IPS-15b (cell line): ENCODE measurements at regions not wholly inside any gene's neighbourhood (a gene's known extent, or its start where the extent isn't known, plus 50 kb on each side); places are given as distances from the start of the nearest gene placed in this dataset.

Experiments used
- H3K27me3 ChIP-seq: one replicate; pipeline ENCODE4 v1.6.1; 2013; ENCODE audit warnings: low read length; ENCODE audit not compliant: control insufficient read depth, insufficient read depth
- H3K36me3 ChIP-seq: one replicate; pipeline ENCODE4 v1.6.1; 2013; ENCODE audit warnings: low read length; ENCODE audit not compliant: control insufficient read depth, insufficient read depth
- H3K4me1 ChIP-seq: one replicate; pipeline ENCODE4 v1.6.1; 2013; ENCODE audit warnings: mild to moderate bottlenecking, low read length; ENCODE audit not compliant: control insufficient read depth, insufficient read depth
- H3K4me3 ChIP-seq: one replicate; pipeline ENCODE4 v1.5.1; 2013; ENCODE audit warnings: low read depth, low read length
- H3K9ac ChIP-seq: one replicate; pipeline ENCODE4 v1.6.1; 2013; ENCODE audit warnings: low read depth, mild to moderate bottlenecking, low read length
- H3K9me3 ChIP-seq: one replicate; pipeline ENCODE4 v1.6.1; 2013; ENCODE audit warnings: mild to moderate bottlenecking, low read length; ENCODE audit not compliant: control insufficient read depth, insufficient read depth

- H3K9ac ChIP-seq, result no peak overlapping the region
- no peaks in the 10 kb centered on the region for H3K36me3 ChIP-seq
- H3K27me3 ChIP-seq, result no peaks in the 10 kb centered on the region
- no peaks in the 10 kb centered on the region for H3K4me1 ChIP-seq
- no peaks in the 10 kb centered on the region for H3K9me3 ChIP-seq
- H3K4me3 ChIP-seq, result no peak overlapping the region
Measured at GRCh38 chr4:19842471-19842870, 409.2 kb upstream of the SLIT2 start.

- no peak overlapping the region for H3K9ac ChIP-seq
- no peaks in the 10 kb centered on the region for H3K9me3 ChIP-seq
- no peaks in the 10 kb centered on the region for H3K36me3 ChIP-seq
- H3K27me3 ChIP-seq, result no peaks in the 10 kb centered on the region
- H3K4me3 ChIP-seq, result no peak overlapping the region
- no peaks in the 10 kb centered on the region for H3K4me1 ChIP-seq
Measured at GRCh38 chr4:19838858-19839257, 412.8 kb upstream of the SLIT2 start.

GRCh38 chr4:19835429-19835828 lies 416.3 kb upstream of the SLIT2 start:
- H3K4me1 ChIP-seq, result no peaks in the 10 kb centered on the region
- no peaks in the 10 kb centered on the region for H3K9me3 ChIP-seq
- H3K9ac ChIP-seq, result no peak overlapping the region
- no peak overlapping the region for H3K4me3 ChIP-seq
- no peaks in the 10 kb centered on the region for H3K27me3 ChIP-seq
- H3K36me3 ChIP-seq, result no peaks in the 10 kb centered on the region

DNA sequence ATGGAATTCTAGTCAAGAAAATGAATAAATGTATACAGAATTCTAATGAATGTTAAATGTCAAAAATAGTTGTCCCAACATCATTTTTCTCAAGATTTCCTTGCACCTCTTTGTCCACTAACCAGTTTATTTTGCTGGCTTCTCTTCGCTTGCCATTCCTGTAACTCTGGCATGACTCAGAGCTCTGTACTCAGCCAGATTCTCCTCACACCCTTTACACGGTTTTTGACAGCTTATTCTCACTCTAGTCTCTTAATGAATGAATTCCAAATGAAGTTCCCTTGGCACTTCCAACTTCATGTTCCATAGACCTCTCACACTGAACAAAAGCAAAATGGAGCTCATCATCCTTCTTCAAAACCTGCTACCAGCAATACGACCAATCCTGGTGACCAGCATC lies 419.3 kb upstream of the SLIT2 start:
- no peaks in the 10 kb centered on the region for H3K4me1 ChIP-seq
- no peak overlapping the region for H3K4me3 ChIP-seq
- H3K36me3 ChIP-seq, result no peaks in the 10 kb centered on the region
- H3K9ac ChIP-seq, result no peak overlapping the region
- H3K27me3 ChIP-seq, result no peaks in the 10 kb centered on the region
- H3K9me3 ChIP-seq, result no peaks in the 10 kb centered on the region

DNA sequence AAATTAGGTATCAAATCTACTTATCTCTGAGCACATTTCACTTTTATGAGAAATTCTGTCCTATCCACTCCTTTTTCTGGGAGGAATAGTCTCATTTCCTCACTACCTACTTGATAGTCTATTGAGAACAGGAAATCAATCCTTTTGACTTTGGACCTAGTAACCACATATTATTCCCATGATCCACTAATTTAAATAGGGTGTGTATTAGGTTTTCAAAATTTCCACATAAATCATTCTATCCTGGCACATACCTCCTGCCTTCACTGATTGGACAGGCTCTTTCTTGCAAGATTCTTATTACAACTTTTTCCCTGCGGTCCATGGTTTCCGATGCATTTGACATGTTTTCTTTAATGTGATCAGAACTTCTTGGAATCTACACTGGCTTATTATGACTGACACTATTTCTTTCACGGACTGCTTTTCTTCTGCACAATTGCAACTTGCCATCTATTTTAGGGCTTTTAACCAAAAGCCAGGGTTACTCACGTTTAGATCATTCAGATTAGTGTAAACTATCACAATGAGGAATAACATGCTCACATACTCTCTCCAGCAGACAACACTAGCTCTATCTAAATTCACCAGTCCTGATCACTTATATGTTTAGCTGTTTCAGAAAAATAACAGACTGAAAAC lies 419.9 kb upstream of the SLIT2 start:
- Histone ChIP-seq H3K36me3 (no peaks in the 10 kb centered on the region), H3K4me3 (no peak overlapping the region), H3K4me1 (no peaks in the 10 kb centered on the region), H3K27me3 (no peaks in the 10 kb centered on the region), H3K9ac (no peak overlapping the region), H3K9me3 (no peaks in the 10 kb centered on the region)

DNA sequence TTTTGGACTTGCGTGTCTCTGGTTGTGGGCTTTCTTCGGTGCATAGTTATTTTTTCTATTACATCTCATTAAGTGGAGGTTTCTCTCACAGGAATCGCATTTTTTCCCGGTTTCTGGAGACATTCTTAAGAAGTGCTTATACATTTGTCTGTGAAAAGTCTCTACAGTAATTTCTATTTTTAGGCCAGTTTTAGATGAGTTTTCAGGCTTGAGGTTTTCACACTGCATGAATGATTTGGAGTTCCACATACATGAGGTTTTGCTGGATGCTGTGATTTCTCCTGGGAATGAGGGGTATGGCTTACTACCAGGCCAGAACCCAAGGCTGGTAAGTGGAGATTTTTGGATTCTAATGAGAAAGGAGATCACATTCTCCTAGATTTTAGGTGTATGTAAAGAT lies 422.6 kb upstream of the SLIT2 start:
- no peak overlapping the region for H3K9ac ChIP-seq
- no peaks in the 10 kb centered on the region for H3K9me3 ChIP-seq
- H3K36me3 ChIP-seq, result no peaks in the 10 kb centered on the region
- no peaks in the 10 kb centered on the region for H3K4me1 ChIP-seq
- H3K4me3 ChIP-seq, result no peak overlapping the region
- H3K27me3 ChIP-seq, result no peaks in the 10 kb centered on the region

GRCh38 chr4:19823781-19824180 lies 427.9 kb upstream of the SLIT2 start:
- no peak overlapping the region for H3K4me3 ChIP-seq
- H3K9me3 ChIP-seq, result no peaks in the 10 kb centered on the region
- H3K36me3 ChIP-seq, result no peaks in the 10 kb centered on the region
- H3K4me1 ChIP-seq, result no peaks in the 10 kb centered on the region
- no peak overlapping the region for H3K9ac ChIP-seq
- H3K27me3 ChIP-seq, result no peaks in the 10 kb centered on the region

GRCh38 chr4:19819737-19820136 lies 432.0 kb upstream of the SLIT2 start:
- Histone ChIP-seq H3K4me1 (no peaks in the 10 kb centered on the region), H3K9me3 (no peaks in the 10 kb centered on the region), H3K36me3 (no peaks in the 10 kb centered on the region), H3K9ac (no peak overlapping the region), H3K4me3 (no peak overlapping the region), H3K27me3 (no peaks in the 10 kb centered on the region)

GRCh38 chr4:19809989-19810388 lies 441.7 kb upstream of the SLIT2 start:
- no peak overlapping the region for H3K4me3 ChIP-seq
- no peaks in the 10 kb centered on the region for H3K27me3 ChIP-seq
- no peaks in the 10 kb centered on the region for H3K9me3 ChIP-seq
- H3K36me3 ChIP-seq, result no peaks in the 10 kb centered on the region
- H3K9ac ChIP-seq, result no peak overlapping the region
- H3K4me1 ChIP-seq, result no peaks in the 10 kb centered on the region

DNA sequence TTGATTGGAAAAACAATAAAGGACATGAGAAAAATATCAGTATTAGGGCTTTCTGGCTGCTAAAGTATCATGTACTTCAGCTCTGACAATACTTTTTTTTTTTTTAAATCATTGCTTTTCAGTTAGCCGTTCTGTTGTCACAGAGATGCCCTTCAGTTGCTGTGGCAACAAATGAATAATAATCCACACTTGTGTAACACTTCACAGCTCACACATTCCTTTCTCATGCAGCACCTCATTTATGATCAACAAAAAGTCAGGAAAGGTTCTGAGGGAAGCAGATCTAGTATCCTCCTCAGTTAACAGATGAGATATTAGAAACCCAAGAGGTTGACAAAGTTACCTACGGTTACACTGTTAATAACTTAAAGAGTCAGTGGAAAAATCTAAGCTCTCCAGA lies 444.2 kb upstream of the SLIT2 start:
- H3K9ac ChIP-seq, result no peak overlapping the region
- H3K4me3 ChIP-seq, result no peak overlapping the region
- no peaks in the 10 kb centered on the region for H3K36me3 ChIP-seq
- no peaks in the 10 kb centered on the region for H3K27me3 ChIP-seq
- no peaks in the 10 kb centered on the region for H3K4me1 ChIP-seq
- no peaks in the 10 kb centered on the region for H3K9me3 ChIP-seq

DNA sequence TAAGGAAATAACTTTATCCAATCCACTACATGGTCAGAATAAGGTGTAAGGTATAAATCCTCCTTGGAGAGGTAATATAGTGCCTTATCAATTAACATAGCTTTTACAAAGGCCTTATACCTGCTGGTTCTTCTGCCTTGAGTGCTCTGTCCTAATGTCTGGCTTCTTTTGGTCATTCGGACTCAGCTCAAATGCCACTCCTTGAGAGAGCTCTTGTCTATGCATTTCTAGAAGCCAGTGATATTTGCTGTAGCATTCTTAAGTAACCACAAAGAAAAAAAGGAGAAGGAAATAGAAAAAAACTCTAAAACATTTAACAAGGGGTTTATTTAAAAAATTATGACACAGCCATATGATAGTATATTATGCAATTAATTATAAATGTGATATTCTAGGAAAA lies 444.8 kb upstream of the SLIT2 start:
- Histone ChIP-seq H3K4me1 (no peaks in the 10 kb centered on the region), H3K4me3 (no peak overlapping the region), H3K9ac (no peak overlapping the region), H3K36me3 (no peaks in the 10 kb centered on the region), H3K27me3 (no peaks in the 10 kb centered on the region), H3K9me3 (no peaks in the 10 kb centered on the region)

DNA sequence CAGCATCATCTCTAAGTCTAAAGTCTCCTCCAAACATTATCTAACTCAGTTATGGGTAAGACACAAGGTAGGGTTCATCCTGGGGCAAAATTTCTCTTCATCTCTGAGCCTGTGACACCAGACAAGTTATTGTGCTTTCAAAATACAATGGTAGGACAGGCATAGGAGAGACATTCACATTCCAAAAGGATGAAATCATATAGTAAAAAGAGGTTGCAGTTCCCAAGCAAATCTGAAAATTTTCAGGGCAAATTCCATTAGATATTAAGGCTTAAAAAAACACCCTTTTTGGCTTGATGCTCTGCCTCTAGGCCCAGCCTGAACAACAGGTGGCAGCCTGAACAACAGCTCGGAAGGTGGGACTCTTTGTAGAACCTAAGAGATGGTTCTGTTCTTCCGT lies 448.3 kb upstream of the SLIT2 start:
- Histone ChIP-seq H3K27me3 (no peaks in the 10 kb centered on the region), H3K36me3 (no peaks in the 10 kb centered on the region), H3K9me3 (no peaks in the 10 kb centered on the region), H3K9ac (no peak overlapping the region), H3K4me3 (no peak overlapping the region), H3K4me1 (no peaks in the 10 kb centered on the region)
